Glutamatergic neuron (in vitro differentiated cells): ENCODE measurements at regions not wholly inside any gene's neighbourhood (a gene's known extent, or its start where the extent isn't known, plus 50 kb on each side); places are given as distances from the start of the nearest gene placed in this dataset.

Experiments used
- DNase-seq: peaks from one replicate; pipeline ENCODE4 v3.0.0; 2022
- H3K27ac Mint-ChIP-seq: one replicate; pipeline ENCODE4 v1.8.0; 2020; ENCODE audit warnings: mild to moderate bottlenecking, mixed read lengths, inconsistent platforms; ENCODE audit not compliant: unreplicated experiment
- H3K27me3 Mint-ChIP-seq: one replicate; pipeline ENCODE4 v1.8.0; 2020; ENCODE audit warnings: mild to moderate bottlenecking, moderate library complexity, mixed read lengths, inconsistent platforms; ENCODE audit not compliant: unreplicated experiment
- H3K36me3 Mint-ChIP-seq: one replicate; pipeline ENCODE4 v1.8.0; 2020; ENCODE audit warnings: mild to moderate bottlenecking, mixed read lengths, inconsistent platforms; ENCODE audit not compliant: unreplicated experiment
- H3K4me1 Mint-ChIP-seq: one replicate; pipeline ENCODE4 v1.8.0; 2020; ENCODE audit warnings: mild to moderate bottlenecking, low read depth, mixed read lengths, inconsistent platforms; ENCODE audit not compliant: unreplicated experiment
- H3K4me3 Mint-ChIP-seq: one replicate; pipeline ENCODE4 v1.8.0; 2020; ENCODE audit warnings: mild to moderate bottlenecking, mixed read lengths, inconsistent platforms; ENCODE audit not compliant: unreplicated experiment
- H3K9me3 Mint-ChIP-seq: one replicate; pipeline ENCODE4 v1.8.0; 2020; ENCODE audit warnings: mild to moderate bottlenecking, moderate library complexity, mixed read lengths, inconsistent platforms; ENCODE audit not compliant: unreplicated experiment
- TF ChIP-seq, protein P1 (sequence below): fragments of 200-600 bp; sonication (generic); IDR thresholded peaks from one replicate; pipeline ENCODE4 v1.5.0; 2021; ENCODE audit not compliant: partially characterized antibody, unreplicated experiment

DNA sequence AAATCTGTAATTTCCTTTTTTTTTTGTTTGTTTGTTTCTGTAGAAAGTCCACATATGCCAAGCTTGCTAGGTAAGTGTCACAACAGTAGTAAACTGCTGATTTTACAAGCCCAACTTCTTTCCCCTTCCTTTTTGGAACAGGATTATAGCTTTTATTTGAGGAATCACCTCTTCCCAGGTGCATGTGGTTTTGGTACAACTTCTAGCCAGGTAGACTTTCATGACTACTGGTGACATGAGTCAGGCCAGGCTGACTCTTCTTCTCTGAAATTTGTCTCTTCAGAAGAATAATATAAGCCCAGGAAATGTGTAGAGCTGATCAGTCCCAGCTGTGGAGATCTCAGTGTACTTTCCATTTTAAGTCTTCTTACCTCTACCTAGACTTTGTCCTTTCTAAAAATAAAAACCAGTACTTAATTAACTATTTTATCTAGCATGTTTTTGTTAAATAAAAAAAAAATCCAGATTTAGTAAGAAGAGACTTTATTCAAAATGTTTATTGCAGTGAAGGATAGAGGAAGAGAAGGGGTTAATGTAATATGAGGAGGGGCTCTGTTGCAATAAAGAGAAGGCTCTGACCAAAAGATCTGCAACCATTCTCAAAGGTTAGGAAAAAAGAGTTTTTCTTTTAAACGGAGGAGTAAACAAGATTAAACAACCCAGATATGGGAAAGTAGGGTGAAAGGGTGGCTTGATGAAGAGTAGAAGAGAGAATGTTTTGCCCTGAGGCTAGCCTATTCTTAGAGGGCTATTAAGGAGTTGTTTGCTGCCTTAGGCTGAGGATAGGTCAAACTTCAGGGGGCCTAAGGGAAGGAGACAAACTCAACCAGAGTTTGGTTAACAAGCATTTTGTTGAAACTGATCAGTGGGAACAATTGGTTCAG is 664.2 kb downstream of the SORCS1 start:
- no peaks in the 10 kb centered on the region for H3K27me3 Mint-ChIP-seq
- no peak for DNase-seq
- no peak overlapping the region for H3K4me3 Mint-ChIP-seq
- no peaks in the 10 kb centered on the region for H3K9me3 Mint-ChIP-seq
- H3K4me1 Mint-ChIP-seq: no peaks in the 10 kb centered on the region
- no peak overlapping the region for H3K27ac Mint-ChIP-seq
- TF ChIP-seq, protein P1, sequence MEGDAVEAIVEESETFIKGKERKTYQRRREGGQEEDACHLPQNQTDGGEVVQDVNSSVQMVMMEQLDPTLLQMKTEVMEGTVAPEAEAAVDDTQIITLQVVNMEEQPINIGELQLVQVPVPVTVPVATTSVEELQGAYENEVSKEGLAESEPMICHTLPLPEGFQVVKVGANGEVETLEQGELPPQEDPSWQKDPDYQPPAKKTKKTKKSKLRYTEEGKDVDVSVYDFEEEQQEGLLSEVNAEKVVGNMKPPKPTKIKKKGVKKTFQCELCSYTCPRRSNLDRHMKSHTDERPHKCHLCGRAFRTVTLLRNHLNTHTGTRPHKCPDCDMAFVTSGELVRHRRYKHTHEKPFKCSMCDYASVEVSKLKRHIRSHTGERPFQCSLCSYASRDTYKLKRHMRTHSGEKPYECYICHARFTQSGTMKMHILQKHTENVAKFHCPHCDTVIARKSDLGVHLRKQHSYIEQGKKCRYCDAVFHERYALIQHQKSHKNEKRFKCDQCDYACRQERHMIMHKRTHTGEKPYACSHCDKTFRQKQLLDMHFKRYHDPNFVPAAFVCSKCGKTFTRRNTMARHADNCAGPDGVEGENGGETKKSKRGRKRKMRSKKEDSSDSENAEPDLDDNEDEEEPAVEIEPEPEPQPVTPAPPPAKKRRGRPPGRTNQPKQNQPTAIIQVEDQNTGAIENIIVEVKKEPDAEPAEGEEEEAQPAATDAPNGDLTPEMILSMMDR: no peak
- no peaks in the 10 kb centered on the region for H3K36me3 Mint-ChIP-seq

DNA sequence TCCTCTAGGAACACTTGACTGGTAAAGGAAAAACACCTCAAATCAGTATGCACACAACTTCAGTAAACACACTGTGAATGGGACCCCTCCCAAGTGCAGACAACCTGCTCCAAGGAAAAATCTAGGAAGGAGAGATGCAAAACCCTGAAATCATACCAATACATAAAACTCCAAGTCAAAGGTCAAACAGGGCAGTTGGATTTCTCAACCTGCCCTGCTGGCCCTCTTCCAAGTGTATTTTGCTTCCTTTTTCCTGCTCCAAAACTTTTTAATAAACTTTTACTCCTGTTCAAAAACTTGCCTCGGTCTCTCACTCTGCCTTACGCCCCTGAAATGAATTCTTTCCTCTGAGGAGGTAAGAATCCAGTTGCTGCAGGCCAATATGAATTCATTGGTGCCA is 665.1 kb downstream of the SORCS1 start:
- TF ChIP-seq, protein P1: no peak
- H3K36me3 Mint-ChIP-seq: no peaks in the 10 kb centered on the region
- peaks cover 2% of the 10 kb centered on the region for H3K27me3 Mint-ChIP-seq
- no peaks in the 10 kb centered on the region for H3K4me1 Mint-ChIP-seq
- H3K4me3 Mint-ChIP-seq: no peak overlapping the region
- H3K9me3 Mint-ChIP-seq: no peaks in the 10 kb centered on the region
- H3K27ac Mint-ChIP-seq: no peak overlapping the region
- no peak for DNase-seq

DNA sequence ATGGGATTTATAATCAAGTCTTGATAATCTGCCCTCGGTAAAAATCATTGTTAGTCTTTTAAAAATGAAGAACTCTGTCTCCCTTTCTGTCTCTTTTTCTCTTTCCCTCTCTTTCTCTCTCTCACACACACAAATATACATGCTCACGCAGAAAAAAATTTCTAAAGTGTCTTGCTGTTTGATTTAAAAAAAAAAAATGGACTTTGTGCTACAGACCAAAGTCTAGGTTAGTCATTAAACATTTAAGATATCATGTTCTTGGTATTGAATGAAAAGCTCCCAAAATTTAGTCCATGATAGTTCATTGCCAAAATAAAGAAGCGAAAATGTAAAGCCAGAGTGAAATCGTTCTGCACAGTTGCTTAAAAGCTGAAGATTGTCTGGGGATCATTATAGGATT is 665.8 kb downstream of the SORCS1 start:
- TF ChIP-seq, protein P1: no peak
- H3K27ac Mint-ChIP-seq: no peak overlapping the region
- peaks cover 2% of the 10 kb centered on the region for H3K27me3 Mint-ChIP-seq
- H3K4me1 Mint-ChIP-seq: no peaks in the 10 kb centered on the region
- no peaks in the 10 kb centered on the region for H3K36me3 Mint-ChIP-seq
- H3K9me3 Mint-ChIP-seq: no peaks in the 10 kb centered on the region
- H3K4me3 Mint-ChIP-seq: no peak overlapping the region
- DNase-seq: no peak

DNA sequence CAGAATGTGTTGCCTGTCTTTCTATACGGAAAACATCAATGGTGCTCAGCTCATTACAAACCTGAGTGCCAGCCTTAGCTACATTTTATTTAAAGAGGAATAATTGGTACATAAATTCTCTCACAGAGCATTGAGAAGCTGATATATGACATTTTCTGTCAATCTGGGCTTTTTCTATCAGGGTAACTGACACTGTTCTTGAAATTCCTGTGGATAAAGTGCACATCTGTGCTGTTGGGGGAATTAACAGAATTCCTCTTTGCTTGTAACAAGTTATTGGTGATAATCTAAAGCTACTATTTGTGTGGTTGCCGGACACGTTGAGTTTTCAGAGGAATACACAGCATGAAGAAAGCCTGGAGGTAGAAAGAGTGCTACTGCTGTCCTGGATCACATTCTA is 668.6 kb downstream of the SORCS1 start:
- TF ChIP-seq, protein P1: no peak
- DNase-seq: no peak
- H3K27ac Mint-ChIP-seq: no peak overlapping the region
- no peaks in the 10 kb centered on the region for H3K36me3 Mint-ChIP-seq
- no peak overlapping the region for H3K4me3 Mint-ChIP-seq
- H3K4me1 Mint-ChIP-seq: no peaks in the 10 kb centered on the region
- H3K27me3 Mint-ChIP-seq: peaks cover 2% of the 10 kb centered on the region
- H3K9me3 Mint-ChIP-seq: no peaks in the 10 kb centered on the region

DNA sequence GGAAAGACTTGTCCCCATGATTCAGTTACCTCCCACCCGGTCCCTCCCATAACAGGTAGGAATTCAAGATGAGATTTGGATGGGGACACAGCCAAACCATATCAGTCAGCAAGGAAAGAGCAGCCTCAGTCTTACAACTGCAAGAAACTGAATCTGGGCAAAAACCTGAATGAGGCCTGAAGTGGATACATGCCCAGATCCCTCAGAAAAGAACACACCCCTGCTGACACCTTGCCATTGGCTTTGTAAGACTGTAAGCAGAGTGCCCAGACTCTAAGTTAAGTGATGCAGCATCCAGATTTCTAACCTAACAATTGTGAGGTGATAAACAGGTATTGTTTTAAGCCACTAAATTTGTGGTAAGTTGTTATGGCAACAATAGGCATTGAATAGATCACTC is 670.8 kb downstream of the SORCS1 start:
- H3K27me3 Mint-ChIP-seq: peaks cover 2% of the 10 kb centered on the region
- no peak for DNase-seq
- no peaks in the 10 kb centered on the region for H3K36me3 Mint-ChIP-seq
- H3K9me3 Mint-ChIP-seq: no peaks in the 10 kb centered on the region
- H3K4me3 Mint-ChIP-seq: no peak overlapping the region
- no peaks in the 10 kb centered on the region for H3K4me1 Mint-ChIP-seq
- no peak overlapping the region for H3K27ac Mint-ChIP-seq
- TF ChIP-seq, protein P1: no peak
